Muscle of arm (tissue), 1 donor: ENCODE measurements at regions not wholly inside any gene's neighbourhood (a gene's known extent, or its start where the extent isn't known, plus 50 kb on each side); places are given as distances from the start of the nearest gene placed in this dataset.

Experiments used
- DNase-seq: peaks from one replicate; pipeline ENCODE4 v3.0.0-alpha.2; 2013

- DNase-seq, result no peak
Observed at GRCh38 chr4:181674315-181674875, 568.8 kb upstream of the TENM3 start.

GRCh38 chr4:181676546-181676945 lies 566.7 kb upstream of the TENM3 start:
- DNase-seq, result no peak

GRCh38 chr4:181677201-181677600 lies 566.0 kb upstream of the TENM3 start:
- no peak for DNase-seq

GRCh38 chr4:181677621-181678020 lies 565.6 kb upstream of the TENM3 start:
- DNase-seq, result no peak

- DNase-seq, result no peak
Observed at GRCh38 chr4:181679754-181680153, 563.4 kb upstream of the TENM3 start.

GRCh38 chr4:181682367-181683047 lies 560.7 kb upstream of the TENM3 start:
- no peak for DNase-seq

- DNase-seq, result no peak
Observed at GRCh38 chr4:181684310-181684709, 558.9 kb upstream of the TENM3 start.

GRCh38 chr4:181685461-181685860 lies 557.7 kb upstream of the TENM3 start:
- no peak for DNase-seq

- no peak for DNase-seq
Observed at GRCh38 chr4:181685911-181686310, 557.3 kb upstream of the TENM3 start.

GRCh38 chr4:181687116-181687515 lies 556.1 kb upstream of the TENM3 start:
- DNase-seq, result no peak

- no peak for DNase-seq
Observed at GRCh38 chr4:181688432-181688831, 554.8 kb upstream of the TENM3 start.

- DNase-seq, result no peak
Observed at GRCh38 chr4:181688872-181689271, 554.3 kb upstream of the TENM3 start.

GRCh38 chr4:181690498-181690897 lies 552.7 kb upstream of the TENM3 start:
- DNase-seq, result no peak

GRCh38 chr4:181692965-181693364 lies 550.2 kb upstream of the TENM3 start:
- DNase-seq, result no peak

- no peak for DNase-seq
Observed at GRCh38 chr4:181693517-181693916, 549.7 kb upstream of the TENM3 start.

- DNase-seq, result peak; percentile 28
Observed at GRCh38 chr4:181698221-181698620, 545.0 kb upstream of the TENM3 start.

GRCh38 chr4:181701214-181701613 lies 542.0 kb upstream of the TENM3 start:
- no peak for DNase-seq

- no peak for DNase-seq
Observed at GRCh38 chr4:181701894-181702293, 541.3 kb upstream of the TENM3 start.

GRCh38 chr4:181702864-181703495 lies 540.2 kb upstream of the TENM3 start:
- DNase-seq, result no peak

- DNase-seq, result no peak
Observed at GRCh38 chr4:181710143-181710542, 533.1 kb upstream of the TENM3 start.

GRCh38 chr4:181711387-181711786 lies 531.8 kb upstream of the TENM3 start:
- DNase-seq, result no peak

- DNase-seq, result no peak
Observed at GRCh38 chr4:181728305-181728966, 514.8 kb upstream of the TENM3 start.

- DNase-seq, result no peak
Observed at GRCh38 chr4:181731900-181732299, 511.3 kb upstream of the TENM3 start.
